NB4 (cell line): ENCODE measurements at regions not wholly inside any gene's neighbourhood (a gene's known extent, or its start where the extent isn't known, plus 50 kb on each side); places are given as distances from the start of the nearest gene placed in this dataset.

ENCODE experiments used
- CTCF ChIP-seq: IDR thresholded peaks from one replicate; pipeline ENCODE4 v1.5.1; 2012; ENCODE audit warnings: low read depth, low read length
- MAX ChIP-seq: IDR thresholded peaks from 2 replicates; pipeline ENCODE4 v1.6.1; 2011; ENCODE audit warnings: low read depth, low read length

GRCh38 chr6:159590835-159591234 lies 102.2 kb downstream of the SOD2 start:
- TF ChIP-seq CTCF (no peak), MAX (no peak)
